GM12872 (cell line): ENCODE measurements at regions not wholly inside any gene's neighbourhood (a gene's known extent, or its start where the extent isn't known, plus 50 kb on each side); places are given as distances from the start of the nearest gene placed in this dataset.

Experiments used
- CTCF ChIP-seq: IDR thresholded peaks from 3 replicates; pipeline ENCODE4 v1.5.1; 2011; ENCODE audit warnings: low read depth, mild to moderate bottlenecking, low read length, moderate library complexity; ENCODE audit not compliant: insufficient read depth

- no peak for TF ChIP-seq CTCF
Observed at GRCh38 chr5:40381676-40382363, 297.9 kb upstream of the PTGER4 start.

GRCh38 chr5:40381016-40381415 is 298.7 kb upstream of the PTGER4 start:
- TF ChIP-seq CTCF: no peak

GRCh38 chr5:40378396-40379177 is 301.1 kb upstream of the PTGER4 start:
- TF ChIP-seq CTCF: no peak

GRCh38 chr5:40376566-40376965 is 303.1 kb upstream of the PTGER4 start:
- no peak for TF ChIP-seq CTCF

- TF ChIP-seq CTCF: no peak
Observed at GRCh38 chr5:40374853-40375252, 304.9 kb upstream of the PTGER4 start.

- TF ChIP-seq CTCF: no peak
Observed at GRCh38 chr5:40368200-40368599, 311.5 kb upstream of the PTGER4 start.

- 0 out of 3 replicates have a peak, but pooled peaks have one; percentile 14 for TF ChIP-seq CTCF
Observed at GRCh38 chr5:40367255-40367654, 312.5 kb upstream of the PTGER4 start.
